ENCODE measurements at regions not wholly inside any gene's neighbourhood (a gene's known extent, or its start where the extent isn't known, plus 50 kb on each side); places are given as distances from the start of the nearest gene placed in this dataset.

GRCh38 chr1:39115271-39116110 lies 89.0 kb upstream of the MACF1 start:
- no peaks in the 10 kb centered on the region for H3K27me3 ChIP-seq (ENCODE audit: insufficient read depth, low read length)
- no peak overlapping the region for H3K4me3 ChIP-seq (ENCODE audit: low read length)
- H3K4me1 ChIP-seq (ENCODE audit: insufficient read depth, low read length) = no peaks in the 10 kb centered on the region
- H3K36me3 ChIP-seq (ENCODE audit: insufficient read depth, low read length) = peaks cover 6% of the 10 kb centered on the region
- H3K9me3 ChIP-seq (ENCODE audit: low read length) = no peaks in the 10 kb centered on the region
- no peak overlapping the region for H2AFZ ChIP-seq (ENCODE audit: low read depth, low read length)

GRCh38 chr1:39116116-39116607 lies 88.3 kb upstream of the MACF1 start:
- no peak overlapping the region for H3K4me3 ChIP-seq (ENCODE audit: low read length)
- H3K4me1 ChIP-seq (ENCODE audit: insufficient read depth, low read length) = no peaks in the 10 kb centered on the region
- H3K27me3 ChIP-seq (ENCODE audit: insufficient read depth, low read length) = no peaks in the 10 kb centered on the region
- H2AFZ ChIP-seq (ENCODE audit: low read depth, low read length) = no peak overlapping the region
- peaks cover 6% of the 10 kb centered on the region for H3K36me3 ChIP-seq (ENCODE audit: insufficient read depth, low read length)
- no peaks in the 10 kb centered on the region for H3K9me3 ChIP-seq (ENCODE audit: low read length)

GRCh38 chr1:39116860-39117728 lies 87.4 kb upstream of the MACF1 start:
- H3K36me3 ChIP-seq (ENCODE audit: insufficient read depth, low read length) = peaks cover 6% of the 10 kb centered on the region

GRCh38 chr1:39117899-39118450 lies 86.5 kb upstream of the MACF1 start:
- no peaks in the 10 kb centered on the region for H3K9me3 ChIP-seq (ENCODE audit: low read length)
- H3K36me3 ChIP-seq (ENCODE audit: insufficient read depth, low read length) = peaks cover 8% of the 10 kb centered on the region

More at GRCh38 chr1:39116860-39117728, 87.4 kb upstream of the MACF1 start:
- no peak overlapping the region for H3K4me3 ChIP-seq (ENCODE audit: low read length)
- no peaks in the 10 kb centered on the region for H3K27me3 ChIP-seq (ENCODE audit: insufficient read depth, low read length)
- no peaks in the 10 kb centered on the region for H3K9me3 ChIP-seq (ENCODE audit: low read length)
- H2AFZ ChIP-seq (ENCODE audit: low read depth, low read length) = no peak overlapping the region
- no peaks in the 10 kb centered on the region for H3K4me1 ChIP-seq (ENCODE audit: insufficient read depth, low read length)

GRCh38 chr1:39122056-39122455 lies 82.4 kb upstream of the MACF1 start:
- no peak overlapping the region for H2AFZ ChIP-seq (ENCODE audit: low read depth, low read length)
- H3K4me1 ChIP-seq (ENCODE audit: insufficient read depth, low read length) = peaks cover 6% of the 10 kb centered on the region
- H3K9me3 ChIP-seq (ENCODE audit: low read length) = no peaks in the 10 kb centered on the region
- H3K36me3 ChIP-seq (ENCODE audit: insufficient read depth, low read length) = peaks cover 23% of the 10 kb centered on the region
- no peaks in the 10 kb centered on the region for H3K27me3 ChIP-seq (ENCODE audit: insufficient read depth, low read length)
- no peak overlapping the region for H3K4me3 ChIP-seq (ENCODE audit: low read length)

More at GRCh38 chr1:39117899-39118450, 86.5 kb upstream of the MACF1 start:
- no peaks in the 10 kb centered on the region for H3K4me1 ChIP-seq (ENCODE audit: insufficient read depth, low read length)
- no peak overlapping the region for H2AFZ ChIP-seq (ENCODE audit: low read depth, low read length)
- H3K27me3 ChIP-seq (ENCODE audit: insufficient read depth, low read length) = no peaks in the 10 kb centered on the region
- no peak overlapping the region for H3K4me3 ChIP-seq (ENCODE audit: low read length)

GRCh38 chr1:39124282-39124681 lies 80.2 kb upstream of the MACF1 start:
- Histone ChIP-seq H3K9me3 (ENCODE audit: low read length) (no peaks in the 10 kb centered on the region), H2AFZ (ENCODE audit: low read depth, low read length) (no peak overlapping the region), H3K27me3 (ENCODE audit: insufficient read depth, low read length) (no peaks in the 10 kb centered on the region), H3K36me3 (ENCODE audit: insufficient read depth, low read length) (peaks cover 23% of the 10 kb centered on the region), H3K4me3 (ENCODE audit: low read length) (no peak overlapping the region), H3K4me1 (ENCODE audit: insufficient read depth, low read length) (peaks cover 19% of the 10 kb centered on the region)

GRCh38 chr1:39127513-39127912 lies 77.0 kb upstream of the MACF1 start:
- Histone ChIP-seq H2AFZ (ENCODE audit: low read depth, low read length) (no peak overlapping the region), H3K4me1 (ENCODE audit: insufficient read depth, low read length) (peaks cover 34% of the 10 kb centered on the region), H3K4me3 (ENCODE audit: low read length) (no peak overlapping the region)

GRCh38 chr1:39128126-39128525 lies 76.4 kb upstream of the MACF1 start:
- Histone ChIP-seq H3K4me3 (ENCODE audit: low read length) (no peak overlapping the region), H3K27me3 (ENCODE audit: insufficient read depth, low read length) (no peaks in the 10 kb centered on the region), H3K36me3 (ENCODE audit: insufficient read depth, low read length) (peaks cover 18% of the 10 kb centered on the region), H3K9me3 (ENCODE audit: low read length) (no peaks in the 10 kb centered on the region), H3K4me1 (ENCODE audit: insufficient read depth, low read length) (peaks cover 40% of the 10 kb centered on the region), H2AFZ (ENCODE audit: low read depth, low read length) (no peak overlapping the region)

More at GRCh38 chr1:39127513-39127912, 77.0 kb upstream of the MACF1 start:
- Histone ChIP-seq H3K9me3 (ENCODE audit: low read length) (no peaks in the 10 kb centered on the region), H3K36me3 (ENCODE audit: insufficient read depth, low read length) (peaks cover 20% of the 10 kb centered on the region), H3K27me3 (ENCODE audit: insufficient read depth, low read length) (no peaks in the 10 kb centered on the region)

- Histone ChIP-seq H3K4me1 (ENCODE audit: insufficient read depth, low read length) (peaks cover 47% of the 10 kb centered on the region), H3K4me3 (ENCODE audit: low read length) (no peak overlapping the region), H3K27me3 (ENCODE audit: insufficient read depth, low read length) (no peaks in the 10 kb centered on the region), H3K36me3 (ENCODE audit: insufficient read depth, low read length) (peaks cover 18% of the 10 kb centered on the region), H2AFZ (ENCODE audit: low read depth, low read length) (no peak overlapping the region), H3K9me3 (ENCODE audit: low read length) (no peaks in the 10 kb centered on the region)
These were observed 75.5 kb upstream of the MACF1 start for GRCh38 chr1:39128959-39129358.

- Histone ChIP-seq H3K9me3 (ENCODE audit: low read length) (no peaks in the 10 kb centered on the region), H3K36me3 (ENCODE audit: insufficient read depth, low read length) (peaks cover 13% of the 10 kb centered on the region), H2AFZ (ENCODE audit: low read depth, low read length) (no peak overlapping the region), H3K4me3 (ENCODE audit: low read length) (no peak overlapping the region), H3K27me3 (ENCODE audit: insufficient read depth, low read length) (no peaks in the 10 kb centered on the region), H3K4me1 (ENCODE audit: insufficient read depth, low read length) (peaks cover 47% of the 10 kb centered on the region)
These were observed 75.0 kb upstream of the MACF1 start for GRCh38 chr1:39129514-39129913.

GRCh38 chr1:39130325-39130724 lies 74.2 kb upstream of the MACF1 start:
- H3K27me3 ChIP-seq (ENCODE audit: insufficient read depth, low read length) = no peaks in the 10 kb centered on the region
- peaks cover 6% of the 10 kb centered on the region for H3K36me3 ChIP-seq (ENCODE audit: insufficient read depth, low read length)
- H3K4me3 ChIP-seq (ENCODE audit: low read length) = no peak overlapping the region
- no peaks in the 10 kb centered on the region for H3K9me3 ChIP-seq (ENCODE audit: low read length)
- no peak overlapping the region for H2AFZ ChIP-seq (ENCODE audit: low read depth, low read length)
- peaks cover 47% of the 10 kb centered on the region for H3K4me1 ChIP-seq (ENCODE audit: insufficient read depth, low read length)

GRCh38 chr1:39131940-39132339 lies 72.6 kb upstream of the MACF1 start:
- H2AFZ ChIP-seq (ENCODE audit: low read depth, low read length) = no peak overlapping the region
- H3K27me3 ChIP-seq (ENCODE audit: insufficient read depth, low read length) = no peaks in the 10 kb centered on the region
- H3K9me3 ChIP-seq (ENCODE audit: low read length) = no peaks in the 10 kb centered on the region
- H3K4me1 ChIP-seq (ENCODE audit: insufficient read depth, low read length) = peaks cover 43% of the 10 kb centered on the region
- H3K4me3 ChIP-seq (ENCODE audit: low read length) = no peak overlapping the region
- no peaks in the 10 kb centered on the region for H3K36me3 ChIP-seq (ENCODE audit: insufficient read depth, low read length)
